Psoas muscle (tissue), 7 donors: ENCODE measurements at regions not wholly inside any gene's neighbourhood (a gene's known extent, or its start where the extent isn't known, plus 50 kb on each side); places are given as distances from the start of the nearest gene placed in this dataset.

Source experiments
- ATAC-seq, 4 donors: fragments of 200-7000 bp; cut with Tn5 transposase; one replicate each; pipeline ENCODE4 v1.9.1; 2020; ENCODE audit warnings: moderate library complexity in 3 of 4, mild to moderate bottlenecking in 2 of 4
- DNase-seq, 2 donors: peaks; one replicate each; pipeline ENCODE4 v3.0.0-alpha.2; 2020
- H3K27ac ChIP-seq: fragments of 200-600 bp; one replicate; pipeline ENCODE4 v1.8.0; 2022
- H3K27me3 ChIP-seq, 3 donors: fragments of 200-600 bp in 1 of 3; one replicate each; pipeline versions ENCODE4 v1.6.1 to v1.8.0; 2013 to 2022; ENCODE audit warnings: low read length in 2 of 3, mild to moderate bottlenecking in 2 of 3, moderate library complexity in 1 of 3; ENCODE audit not compliant: insufficient read depth in 3 of 3
- H3K36me3 ChIP-seq, 2 donors: fragments of 200-600 bp in 1 of 2; one replicate each; pipeline versions ENCODE4 v1.6.1 to v1.8.0; 2013 to 2022; ENCODE audit warnings: low read depth in 1 of 2, mild to moderate bottlenecking in 1 of 2, moderate library complexity in 1 of 2; ENCODE audit not compliant: insufficient read depth in 1 of 2
- H3K4me1 ChIP-seq: fragments of 200-600 bp; one replicate; pipeline ENCODE4 v1.8.0; 2022
- H3K4me3 ChIP-seq: fragments of 200-600 bp; one replicate; pipeline ENCODE4 v1.8.0; 2022; ENCODE audit warnings: mild to moderate bottlenecking
- H3K9me3 ChIP-seq: fragments of 200-600 bp; one replicate; pipeline ENCODE4 v1.8.0; 2022
- CTCF ChIP-seq: fragments of 200-600 bp; IDR thresholded peaks from one replicate; pipeline ENCODE4 v1.8.0; 2022; ENCODE audit warnings: antibody characterized with exemption
- WGBS, 3 donors: extraction: QIAGEN DNeasy Blood & Tissue Kit; methylation state at CpG; one replicate each; pipeline versions ENCODE4 v1.1.6 to v1.1.7; 2013; 5-methylcytosine and 5-hydroxymethylcytosine counted together
- intact Hi-C, 2 donors: fragments of 100-400 bp; cut with DNase I; formaldehyde crosslinking; loops; one replicate each; pipeline versions ENCODE4 v1.11.0 to v1.14.2; 2022
- donor health status: healthy with polysubstance abuse.
- donor health status: DM: no; HTN: no; CAD: no; lungs with moderate emphysema.
- donor health status: Bipolar disorder and iron deficiency.
- donor health status: healthy.
- donor health status: DM: yes; HTN: yes; CAD: no.
- donor health status: DM: no; HTN: no; CAD: no.
- donor health status: DM: yes; HTN: yes; CAD: no.

GRCh38 chr5:124936626-124936933, 190.1 kb upstream of the ZNF608 start:
- no peaks in the 10 kb centered on the region for H3K9me3 ChIP-seq
- no peak overlapping the region for H3K27ac ChIP-seq
- H3K4me3 ChIP-seq, result no peak overlapping the region
- no peaks in the 10 kb centered on the region for H3K36me3 ChIP-seq
- TF ChIP-seq CTCF, result no peak
- H3K27me3 ChIP-seq, result no peaks in the 10 kb centered on the region
- 87 to 90% (median 90%) methylated on average over 4 of the region's 4 CpGs for WGBS, 3 donors
- intact Hi-C loops, result no loop called here
- H3K4me1 ChIP-seq, result no peaks in the 10 kb centered on the region
- ATAC-seq (no peak), DNase-seq (no peak)

GRCh38 chr5:124941051-124942049, 194.9 kb upstream of the ZNF608 start:
- intact Hi-C loops, result no loop called here
- ATAC-seq (no peak), DNase-seq (no peak)
- H3K36me3 ChIP-seq, result no peaks in the 10 kb centered on the region
- H3K4me1 ChIP-seq, result no peaks in the 10 kb centered on the region
- WGBS, 3 donors, result 76 to 85% (median 79%) methylated on average over 10 of the region's 10 CpGs
- H3K9me3 ChIP-seq, result no peaks in the 10 kb centered on the region
- no peak overlapping the region for H3K27ac ChIP-seq
- no peak overlapping the region for H3K4me3 ChIP-seq
- H3K27me3 ChIP-seq, result no peaks in the 10 kb centered on the region
- TF ChIP-seq CTCF, result no peak

- H3K4me1 ChIP-seq, result peaks cover 16% of the 10 kb centered on the region
- intact Hi-C loops, result no loop called here
- 57 to 58% (median 58%) methylated on average over 9 of the region's 9 CpGs for WGBS, 3 donors
- no peak overlapping the region for H3K27ac ChIP-seq
- TF ChIP-seq CTCF, result no peak
- H3K9me3 ChIP-seq, result no peaks in the 10 kb centered on the region
- H3K36me3 ChIP-seq, result no peaks in the 10 kb centered on the region
- H3K4me3 ChIP-seq, result no peak overlapping the region
- ATAC-seq (no peak), DNase-seq (no peak)
- no peaks in the 10 kb centered on the region for H3K27me3 ChIP-seq
Observed at GRCh38 chr5:124948062-124948753, 201.8 kb upstream of the ZNF608 start.

GRCh38 chr5:124948754-124949275, 202.4 kb upstream of the ZNF608 start:
- Histone ChIP-seq H3K27ac (no peak overlapping the region), H3K9me3 (no peaks in the 10 kb centered on the region)
- no peak for DNase-seq

More at GRCh38 chr5:124948754-124949275, 202.4 kb upstream of the ZNF608 start:
- ATAC-seq, result no peak
- no peak for TF ChIP-seq CTCF
- H3K36me3 ChIP-seq, result no peaks in the 10 kb centered on the region
- intact Hi-C loops, result no loop called here
- no peaks in the 10 kb centered on the region for H3K27me3 ChIP-seq
- WGBS, 3 donors, result 17 to 50% (median 26%) methylated on average over 4 of the region's 4 CpGs
- H3K4me1 ChIP-seq, result peaks cover 16% of the 10 kb centered on the region
- H3K4me3 ChIP-seq, result no peak overlapping the region
